Suprapubic skin (tissue), 4 donors: ENCODE measurements at regions not wholly inside any gene's neighbourhood (a gene's known extent, or its start where the extent isn't known, plus 50 kb on each side); places are given as distances from the start of the nearest gene placed in this dataset.
A peak's percentile ranks its signal among the peaks of the same experiment; 100 is the strongest.

ENCODE experiments used
- DNase-seq, 2 donors: peaks; one replicate each; pipeline ENCODE4 v3.0.0-alpha.2; 2019; ENCODE audit warnings: low spot score in 2 of 2
- H3K27ac ChIP-seq: fragments of 200-600 bp; sonication (generic); one replicate; pipeline ENCODE4 v1.5.1; 2019
- H3K27me3 ChIP-seq: fragments of 200-600 bp; sonication (generic); one replicate; pipeline ENCODE4 v1.5.1; 2019
- H3K36me3 ChIP-seq: fragments of 200-600 bp; sonication (generic); one replicate; pipeline ENCODE4 v1.5.1; 2019
- H3K4me1 ChIP-seq: fragments of 200-600 bp; sonication (generic); one replicate; pipeline ENCODE4 v1.5.1; 2019
- H3K4me3 ChIP-seq: fragments of 200-600 bp; sonication (generic); one replicate; pipeline ENCODE4 v1.5.1; 2019; ENCODE audit warnings: mild to moderate bottlenecking
- H3K9me3 ChIP-seq: fragments of 200-600 bp; sonication (generic); one replicate; pipeline ENCODE4 v1.5.1; 2019
- CTCF ChIP-seq, 2 donors: fragments of 200-600 bp in 1 of 2; fragments of 450-650 bp in 1 of 2; sonication (generic) in 1 of 2; IDR thresholded peaks; one replicate each; pipeline ENCODE4 v1.5.1; 2016 to 2019; ENCODE audit warnings: antibody characterized with exemption in 2 of 2, mild to moderate bottlenecking in 1 of 2, moderate library complexity in 1 of 2
- EP300 ChIP-seq: sonication (generic); formaldehyde crosslinking; IDR thresholded peaks from one replicate; pipeline ENCODE4 v1.6.1; 2017; ENCODE audit warnings: antibody characterized with exemption
- POLR2A ChIP-seq, 2 donors: fragments of 450-650 bp; IDR thresholded peaks; one replicate each; pipeline ENCODE4 v1.6.1; 2017; ENCODE audit warnings: antibody characterized with exemption in 2 of 2, mild to moderate bottlenecking in 2 of 2, moderate library complexity in 2 of 2
- POLR2AphosphoS5 ChIP-seq, 3 donors: sonication (generic); formaldehyde crosslinking; IDR thresholded peaks; one replicate each; pipeline ENCODE4 v1.6.1; 2017; ENCODE audit warnings: antibody characterized with exemption in 3 of 3
- WGBS: methylation state at CpG from one replicate; pipeline ENCODE4 v1.1.5; 2018; 5-methylcytosine and 5-hydroxymethylcytosine counted together

GRCh38 chr14:26265170-26265685 is 332.6 kb downstream of the NOVA1 start:
- no peak for DNase-seq
- TF ChIP-seq POLR2A (IDR thresholded peaks at IDR 0.05) = no peak
- TF ChIP-seq POLR2AphosphoS5 (IDR thresholded peaks at IDR 0.05) = no peak
- TF ChIP-seq EP300 = no peak
- no peak for TF ChIP-seq CTCF (IDR thresholded peaks at IDR 0.05)
- H3K27me3 ChIP-seq = no peaks in the 10 kb centered on the region
- no peak overlapping the region for H3K27ac ChIP-seq
- 71% methylated on average over 1 of the region's 1 CpG for WGBS
- H3K9me3 ChIP-seq = no peaks in the 10 kb centered on the region
- H3K36me3 ChIP-seq = no peaks in the 10 kb centered on the region
- H3K4me3 ChIP-seq = no peak overlapping the region
- no peaks in the 10 kb centered on the region for H3K4me1 ChIP-seq

- H3K27ac ChIP-seq = no peak overlapping the region
- H3K36me3 ChIP-seq = no peaks in the 10 kb centered on the region
- H3K27me3 ChIP-seq = no peaks in the 10 kb centered on the region
- H3K4me1 ChIP-seq = no peaks in the 10 kb centered on the region
- no peak for DNase-seq
- no peaks in the 10 kb centered on the region for H3K9me3 ChIP-seq
- no peak for TF ChIP-seq EP300
- H3K4me3 ChIP-seq = no peak overlapping the region
- WGBS = 14% methylated on average over 1 of the region's 1 CpG
Measured at GRCh38 chr14:26261368-26262122, 336.3 kb downstream of the NOVA1 start.

GRCh38 chr14:26255213-26255612 is 342.6 kb downstream of the NOVA1 start:
- Histone ChIP-seq H3K9me3 (no peaks in the 10 kb centered on the region), H3K27ac (no peak overlapping the region), H3K4me3 (no peak overlapping the region), H3K4me1 (no peaks in the 10 kb centered on the region), H3K36me3 (no peaks in the 10 kb centered on the region), H3K27me3 (no peaks in the 10 kb centered on the region)
- WGBS = 8% methylated on average over 2 of the region's 2 CpGs
- no peak for DNase-seq
- TF ChIP-seq EP300 (no peak), POLR2A (IDR thresholded peaks at IDR 0.05) (no peak), CTCF (IDR thresholded peaks at IDR 0.05) (no peak), POLR2AphosphoS5 (IDR thresholded peaks at IDR 0.05) (no peak)

- H3K36me3 ChIP-seq = no peaks in the 10 kb centered on the region
- no peaks in the 10 kb centered on the region for H3K27me3 ChIP-seq
- DNase-seq = no peak
- no peaks in the 10 kb centered on the region for H3K9me3 ChIP-seq
- TF ChIP-seq POLR2A (IDR thresholded peaks at IDR 0.05) (no peak), EP300 (no peak), POLR2AphosphoS5 (IDR thresholded peaks at IDR 0.05) (no peak), CTCF (IDR thresholded peaks at IDR 0.05) (no peak)
- H3K4me3 ChIP-seq = no peak overlapping the region
- no peak overlapping the region for H3K27ac ChIP-seq
- no peaks in the 10 kb centered on the region for H3K4me1 ChIP-seq
Measured at GRCh38 chr14:26252176-26252575, 345.7 kb downstream of the NOVA1 start.

GRCh38 chr14:26233118-26233517 is 364.7 kb downstream of the NOVA1 start:
- TF ChIP-seq CTCF (IDR thresholded peaks at IDR 0.05) (no peak), EP300 (no peak), POLR2A (IDR thresholded peaks at IDR 0.05) (no peak), POLR2AphosphoS5 (IDR thresholded peaks at IDR 0.05) (no peak)
- H3K27me3 ChIP-seq = no peaks in the 10 kb centered on the region
- no peak overlapping the region for H3K4me3 ChIP-seq
- no peaks in the 10 kb centered on the region for H3K9me3 ChIP-seq
- H3K36me3 ChIP-seq = no peaks in the 10 kb centered on the region
- no peak overlapping the region for H3K27ac ChIP-seq
- no peaks in the 10 kb centered on the region for H3K4me1 ChIP-seq
- no peak for DNase-seq
- 72% methylated on average over 1 of the region's 1 CpG for WGBS

- no peak for TF ChIP-seq EP300
- TF ChIP-seq POLR2A (IDR thresholded peaks at IDR 0.05) = no peak
- no peak for TF ChIP-seq CTCF (IDR thresholded peaks at IDR 0.05)
- TF ChIP-seq POLR2AphosphoS5 (IDR thresholded peaks at IDR 0.05) = no peak
- DNase-seq = no peak
- no peak overlapping the region for H3K4me3 ChIP-seq
- 59% methylated on average over 2 of the region's 2 CpGs for WGBS
- H3K36me3 ChIP-seq = no peaks in the 10 kb centered on the region
- peak overlapping the region; percentile 34 for H3K27ac ChIP-seq
- no peaks in the 10 kb centered on the region for H3K27me3 ChIP-seq
- H3K4me1 ChIP-seq = no peaks in the 10 kb centered on the region
- no peaks in the 10 kb centered on the region for H3K9me3 ChIP-seq
Measured at GRCh38 chr14:26218861-26219260, 379.0 kb downstream of the NOVA1 start.
